DND-41 (cell line): ENCODE measurements at regions not wholly inside any gene's neighbourhood (a gene's known extent, or its start where the extent isn't known, plus 50 kb on each side); places are given as distances from the start of the nearest gene placed in this dataset.

Experiments
- EZH2 ChIP-seq: IDR thresholded peaks from 3 replicates; pipeline ENCODE4 v1.6.1; 2012; ENCODE audit warnings: borderline replicate concordance, low read depth, mild to moderate bottlenecking, moderate library complexity, low read length, inconsistent platforms; ENCODE audit not compliant: severe bottlenecking
- TF ChIP-seq, protein P1 (sequence below): IDR thresholded peaks from 2 replicates; pipeline ENCODE4 v1.5.1; 2012; ENCODE audit warnings: borderline replicate concordance, low read length, moderate library complexity, mild to moderate bottlenecking; ENCODE audit not compliant: poor library complexity, severe bottlenecking; ENCODE audit errors: extremely low read depth

DNA sequence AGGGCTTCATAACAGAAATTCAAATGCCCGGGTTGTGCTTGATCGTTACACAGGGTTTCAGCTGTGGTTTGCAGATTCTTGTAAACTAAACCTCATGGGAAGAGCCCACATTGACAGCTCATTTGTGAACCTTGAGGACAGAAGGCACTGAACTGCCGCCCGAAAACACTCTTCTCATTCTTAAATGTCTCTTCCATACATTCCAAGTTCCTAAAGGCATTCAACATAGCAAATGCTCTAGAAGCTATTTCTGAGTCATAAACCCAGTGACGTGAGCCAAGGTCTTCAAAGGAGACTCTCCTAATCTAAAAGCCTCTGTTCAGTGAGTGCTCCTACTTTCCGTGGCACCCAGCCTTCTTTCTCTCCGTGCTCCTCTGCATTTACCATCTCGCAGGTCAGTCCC is 737.8 kb upstream of the FRG1 start:
- TF ChIP-seq, protein P1, sequence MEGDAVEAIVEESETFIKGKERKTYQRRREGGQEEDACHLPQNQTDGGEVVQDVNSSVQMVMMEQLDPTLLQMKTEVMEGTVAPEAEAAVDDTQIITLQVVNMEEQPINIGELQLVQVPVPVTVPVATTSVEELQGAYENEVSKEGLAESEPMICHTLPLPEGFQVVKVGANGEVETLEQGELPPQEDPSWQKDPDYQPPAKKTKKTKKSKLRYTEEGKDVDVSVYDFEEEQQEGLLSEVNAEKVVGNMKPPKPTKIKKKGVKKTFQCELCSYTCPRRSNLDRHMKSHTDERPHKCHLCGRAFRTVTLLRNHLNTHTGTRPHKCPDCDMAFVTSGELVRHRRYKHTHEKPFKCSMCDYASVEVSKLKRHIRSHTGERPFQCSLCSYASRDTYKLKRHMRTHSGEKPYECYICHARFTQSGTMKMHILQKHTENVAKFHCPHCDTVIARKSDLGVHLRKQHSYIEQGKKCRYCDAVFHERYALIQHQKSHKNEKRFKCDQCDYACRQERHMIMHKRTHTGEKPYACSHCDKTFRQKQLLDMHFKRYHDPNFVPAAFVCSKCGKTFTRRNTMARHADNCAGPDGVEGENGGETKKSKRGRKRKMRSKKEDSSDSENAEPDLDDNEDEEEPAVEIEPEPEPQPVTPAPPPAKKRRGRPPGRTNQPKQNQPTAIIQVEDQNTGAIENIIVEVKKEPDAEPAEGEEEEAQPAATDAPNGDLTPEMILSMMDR = no peak
- no peak for TF ChIP-seq EZH2
